Activated CD4-positive, alpha-beta memory T cell treated with anti-CD3 and anti-CD28 coated beads for 36 hours (primary cell): ENCODE measurements at regions not wholly inside any gene's neighbourhood (a gene's known extent, or its start where the extent isn't known, plus 50 kb on each side); places are given as distances from the start of the nearest gene placed in this dataset.
"Not testable (repeated sequence)": the region's sequence is repeated elsewhere in the genome, so short reads cannot be mapped to it uniquely, and the experiment has no call there.

Experiments
- CTCF ChIA-PET: fragments of 350-600 bp; sonication (Branson Sonifier 250); formaldehyde crosslinking; loops from one replicate; lab custom pipeline; 2021; ENCODE audit warnings: antibody characterized with exemption, inconsistent platforms; lab: Charles Lee
- POLR2A ChIA-PET: fragments of 350-600 bp; sonication (Branson Sonifier 250); formaldehyde crosslinking; loops from one replicate; lab custom pipeline; 2021; ENCODE audit warnings: antibody characterized with exemption; lab: Charles Lee
- DNase-seq: peaks from one replicate; pipeline ENCODE4 v3.0.0-alpha.2; 2020
- H3K27ac Mint-ChIP-seq: one replicate; pipeline ENCODE4 v1.8.0; 2021; ENCODE audit warnings: mixed read lengths
- H3K27me3 Mint-ChIP-seq: one replicate; pipeline ENCODE4 v1.8.0; 2021; ENCODE audit warnings: mixed read lengths
- H3K36me3 Mint-ChIP-seq: one replicate; pipeline ENCODE4 v1.8.0; 2021; ENCODE audit warnings: mixed read lengths
- H3K4me1 Mint-ChIP-seq: one replicate; pipeline ENCODE4 v1.8.0; 2021; ENCODE audit warnings: low read depth, mixed read lengths
- H3K4me3 Mint-ChIP-seq: one replicate; pipeline ENCODE4 v1.8.0; 2021; ENCODE audit warnings: mild to moderate bottlenecking, mixed read lengths
- H3K9me3 Mint-ChIP-seq: one replicate; pipeline ENCODE4 v1.8.0; 2021; ENCODE audit warnings: mixed read lengths
- intact Hi-C: fragments of 100-400 bp; cut with micrococcal nuclease; formaldehyde crosslinking; loops from one replicate; pipeline ENCODE4 v1.15.1; 2023

DNA sequence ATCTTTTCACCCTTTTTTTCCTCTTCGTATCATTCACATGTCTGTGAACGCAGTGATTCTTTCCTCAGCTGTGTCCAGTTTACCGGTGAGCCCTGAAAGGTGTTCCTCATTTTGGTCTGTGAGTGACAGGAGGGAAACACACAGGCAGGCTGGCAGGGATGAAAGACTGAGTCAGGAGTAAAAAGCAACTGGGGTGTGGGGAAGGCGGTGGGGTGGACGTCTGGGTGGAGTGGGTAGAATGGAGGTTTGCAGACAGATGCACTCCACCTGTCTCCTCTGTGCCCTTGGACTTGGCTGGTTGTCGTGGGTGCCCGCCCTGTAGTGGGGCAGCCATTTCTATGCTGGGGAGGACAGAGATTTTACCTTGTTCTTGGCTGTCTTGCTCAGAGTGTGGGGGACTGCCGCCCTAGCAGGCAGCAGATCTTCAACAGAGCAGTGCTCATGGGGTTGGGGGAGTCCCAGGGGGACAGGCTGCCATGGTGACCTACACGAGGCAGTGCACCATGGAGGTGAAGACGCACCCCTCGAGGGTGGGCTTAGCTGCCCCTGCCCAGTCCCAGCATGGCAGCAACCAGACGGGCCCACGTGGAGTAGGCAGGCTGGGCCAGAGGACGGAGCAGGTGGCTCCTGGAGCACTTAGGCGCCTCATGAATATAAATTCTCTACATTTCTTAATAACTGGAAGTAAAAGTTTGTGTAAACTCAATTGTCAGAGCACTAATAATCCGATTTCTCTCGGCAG is 603.7 kb downstream of the TBC1D22A start:
- DNase-seq: no peak
- peaks cover 3% of the 10 kb centered on the region for H3K27me3 Mint-ChIP-seq
- H3K9me3 Mint-ChIP-seq: peaks cover 15% of the 10 kb centered on the region
- H3K4me1 Mint-ChIP-seq: no peaks in the 10 kb centered on the region
- H3K36me3 Mint-ChIP-seq: no peaks in the 10 kb centered on the region
- no peak overlapping the region for H3K27ac Mint-ChIP-seq
- ChIA-PET POLR2A (no interaction called here), CTCF (no interaction called here)
- intact Hi-C loops: no loop called here
- no peak overlapping the region for H3K4me3 Mint-ChIP-seq

DNA sequence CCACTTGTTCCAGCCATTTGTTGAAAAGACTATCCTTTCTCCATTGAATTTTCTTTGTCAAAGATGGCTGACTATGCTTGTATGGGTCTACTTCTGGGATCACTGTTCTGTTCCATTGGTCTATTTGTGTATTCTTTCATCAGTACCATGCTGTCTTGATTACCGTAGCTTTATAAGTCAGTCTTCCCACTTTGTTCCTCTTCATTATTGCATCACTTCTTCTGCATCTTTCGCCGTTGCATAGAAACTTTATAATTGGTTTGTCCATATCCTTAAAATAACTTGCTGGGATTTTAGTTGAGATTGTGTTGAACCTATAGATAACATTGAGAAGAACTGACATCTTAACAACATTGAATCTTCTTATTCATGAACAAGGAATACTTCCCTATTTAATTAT is 598.8 kb downstream of the TBC1D22A start:
- Mint-ChIP-seq H3K4me3 (no peak overlapping the region), H3K4me1 (no peaks in the 10 kb centered on the region), H3K27ac (no peak overlapping the region), H3K9me3 (peaks cover 17% of the 10 kb centered on the region), H3K27me3 (peaks cover 3% of the 10 kb centered on the region), H3K36me3 (no peaks in the 10 kb centered on the region)
- DNase-seq: no peak
- POLR2A ChIA-PET: no interaction called here
- CTCF ChIA-PET: no interaction called here
- intact Hi-C loops: no loop called here

DNA sequence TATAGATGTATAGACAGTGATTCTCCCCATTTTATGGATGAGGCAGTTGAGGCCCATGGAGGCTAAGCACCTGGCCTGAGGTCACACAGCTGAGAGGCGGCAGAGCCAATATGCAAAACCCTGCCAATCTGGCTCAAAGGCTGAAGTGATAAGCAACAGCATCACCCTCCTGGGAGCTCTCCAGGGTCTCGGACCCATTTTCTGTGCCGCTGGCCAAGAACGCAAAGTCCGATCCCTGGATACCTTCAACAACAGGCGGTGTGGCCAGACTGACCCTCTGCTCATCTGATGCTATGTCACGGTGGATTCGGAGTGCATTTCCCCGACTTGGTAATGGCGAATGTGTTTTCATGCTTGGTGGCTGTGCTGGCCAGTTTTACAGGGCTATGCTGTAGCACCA is 595.0 kb downstream of the TBC1D22A start:
- POLR2A ChIA-PET: interaction anchor here (0.5 kb wide), 1 partner anchor 146 kb away, joined by 3 read pairs; no protein-coding TSS in a partner anchor
- H3K9me3 Mint-ChIP-seq: peaks cover 11% of the 10 kb centered on the region
- no peak overlapping the region for H3K4me3 Mint-ChIP-seq
- no peaks in the 10 kb centered on the region for H3K4me1 Mint-ChIP-seq
- H3K27ac Mint-ChIP-seq: no peak overlapping the region
- intact Hi-C loops: no loop called here
- H3K36me3 Mint-ChIP-seq: no peaks in the 10 kb centered on the region
- no peaks in the 10 kb centered on the region for H3K27me3 Mint-ChIP-seq
- no peak for DNase-seq
- CTCF ChIA-PET: no interaction called here

DNA sequence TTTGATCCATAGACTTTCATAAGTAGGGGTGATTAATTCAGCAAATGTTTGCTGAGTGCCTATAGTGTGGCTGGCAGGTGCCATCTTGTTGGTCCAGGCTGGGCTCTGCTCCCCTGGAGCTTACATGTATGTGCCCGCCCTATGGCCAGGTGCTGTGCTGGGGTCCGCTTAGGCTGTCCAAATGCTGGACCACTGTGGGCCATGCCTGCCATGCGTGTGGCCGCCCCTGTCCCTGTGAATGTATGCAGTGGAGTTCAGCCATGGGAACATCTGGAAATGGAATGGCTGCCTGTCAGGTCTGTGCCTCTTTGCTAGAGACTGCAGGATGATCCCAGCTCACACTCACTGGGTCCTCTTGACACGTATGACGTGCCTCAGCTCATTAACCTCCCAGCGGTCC is 594.6 kb downstream of the TBC1D22A start:
- Mint-ChIP-seq H3K9me3 (peaks cover 9% of the 10 kb centered on the region), H3K4me1 (no peaks in the 10 kb centered on the region), H3K4me3 (no peak overlapping the region), H3K27me3 (no peaks in the 10 kb centered on the region), H3K27ac (no peak overlapping the region), H3K36me3 (no peaks in the 10 kb centered on the region)
- intact Hi-C loops: no loop called here
- no peak for DNase-seq
- POLR2A ChIA-PET: interaction anchor here (0.5 kb wide), 1 partner anchor 146 kb away, joined by 3 read pairs; no protein-coding TSS in a partner anchor
- CTCF ChIA-PET: no interaction called here

DNA sequence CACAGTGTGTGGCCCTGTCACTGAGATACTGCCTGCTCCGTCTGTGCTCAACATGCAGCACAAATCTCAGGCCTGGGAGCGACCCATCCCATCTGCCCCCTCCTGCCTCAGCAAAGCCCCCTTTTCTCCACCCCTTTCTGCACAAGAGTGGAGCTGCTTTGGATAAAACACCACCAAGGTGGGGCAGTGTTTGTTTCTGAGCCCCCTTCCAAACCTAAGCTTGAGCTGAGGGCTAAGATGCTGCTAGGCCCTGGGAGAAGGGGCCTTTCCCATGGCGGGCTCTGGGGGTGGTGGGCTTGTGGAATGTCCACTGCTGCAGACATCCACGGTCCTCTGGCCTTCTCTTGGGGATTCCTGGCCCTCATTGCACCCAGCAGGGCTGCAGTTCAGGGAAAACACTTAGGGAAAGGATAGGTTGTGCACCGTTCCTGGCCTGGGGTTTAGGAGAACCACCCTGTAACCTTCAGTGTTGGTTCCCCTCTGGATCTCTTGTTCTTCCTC is 594.1 kb downstream of the TBC1D22A start:
- POLR2A ChIA-PET: no interaction called here
- intact Hi-C loops: no loop called here
- no peaks in the 10 kb centered on the region for H3K4me1 Mint-ChIP-seq
- peaks cover 5% of the 10 kb centered on the region for H3K9me3 Mint-ChIP-seq
- no peak overlapping the region for H3K4me3 Mint-ChIP-seq
- H3K27ac Mint-ChIP-seq: no peak overlapping the region
- CTCF ChIA-PET: no interaction called here
- peaks cover 3% of the 10 kb centered on the region for H3K27me3 Mint-ChIP-seq
- H3K36me3 Mint-ChIP-seq: no peaks in the 10 kb centered on the region
- DNase-seq: no peak

DNA sequence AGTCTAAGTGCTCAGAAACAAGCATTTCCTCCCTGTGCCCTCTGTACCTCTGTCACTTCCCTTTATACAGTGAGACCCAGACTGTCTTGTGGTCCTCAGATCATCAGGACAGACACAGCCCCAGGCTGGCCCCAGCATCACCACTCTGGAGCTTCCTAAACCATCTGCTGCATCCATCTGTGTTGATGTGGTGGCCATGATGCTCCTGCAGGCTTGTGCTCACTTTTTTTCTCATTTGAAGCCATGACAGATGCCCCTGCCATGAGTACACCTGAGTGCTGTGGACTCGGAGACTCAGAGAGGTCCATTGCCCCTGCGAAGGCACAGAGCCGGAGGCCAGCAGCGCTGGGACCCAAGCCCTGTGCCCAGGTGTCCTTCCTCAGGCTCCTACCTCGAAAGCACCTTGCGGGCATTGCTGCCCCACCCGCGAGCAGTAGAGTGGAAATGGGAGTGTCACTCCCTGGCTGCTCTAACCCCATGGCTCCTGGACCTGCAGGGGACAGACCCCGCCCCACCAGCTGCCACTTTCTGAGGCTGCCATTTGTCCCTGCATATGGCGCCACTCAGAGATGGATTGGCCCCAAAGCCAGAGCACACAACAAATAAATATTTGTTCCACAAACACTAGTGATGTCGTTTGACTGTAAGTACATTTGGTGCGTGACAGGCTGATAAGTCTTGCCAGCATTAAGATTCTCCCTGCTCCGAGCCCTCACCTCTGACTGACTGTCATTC is 593.5 kb downstream of the TBC1D22A start:
- CTCF ChIA-PET: no interaction called here
- no peaks in the 10 kb centered on the region for H3K4me1 Mint-ChIP-seq
- H3K9me3 Mint-ChIP-seq: no peaks in the 10 kb centered on the region
- peaks cover 4% of the 10 kb centered on the region for H3K27me3 Mint-ChIP-seq
- H3K36me3 Mint-ChIP-seq: no peaks in the 10 kb centered on the region
- POLR2A ChIA-PET: no interaction called here
- intact Hi-C loops: no loop called here
- no peak overlapping the region for H3K27ac Mint-ChIP-seq
- no peak for DNase-seq
- H3K4me3 Mint-ChIP-seq: no peak overlapping the region

DNA sequence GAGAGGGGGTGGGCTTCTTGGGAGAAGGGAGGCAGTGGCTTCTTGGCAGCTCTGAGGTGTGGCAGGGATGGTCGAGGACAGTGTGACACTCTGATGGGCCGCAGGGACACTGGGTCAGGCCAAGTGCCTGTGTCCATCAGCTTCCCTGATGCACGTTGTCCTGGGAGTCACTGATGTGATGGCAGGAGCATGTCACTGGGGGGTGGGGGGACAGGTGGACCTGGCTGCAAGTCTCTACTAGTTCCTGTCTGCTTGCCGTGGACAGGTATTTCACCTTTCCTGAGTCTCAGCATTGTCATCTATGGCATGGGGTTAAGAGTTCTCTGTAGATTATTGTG is 592.9 kb downstream of the TBC1D22A start:
- H3K9me3 Mint-ChIP-seq: no peaks in the 10 kb centered on the region

DNA sequence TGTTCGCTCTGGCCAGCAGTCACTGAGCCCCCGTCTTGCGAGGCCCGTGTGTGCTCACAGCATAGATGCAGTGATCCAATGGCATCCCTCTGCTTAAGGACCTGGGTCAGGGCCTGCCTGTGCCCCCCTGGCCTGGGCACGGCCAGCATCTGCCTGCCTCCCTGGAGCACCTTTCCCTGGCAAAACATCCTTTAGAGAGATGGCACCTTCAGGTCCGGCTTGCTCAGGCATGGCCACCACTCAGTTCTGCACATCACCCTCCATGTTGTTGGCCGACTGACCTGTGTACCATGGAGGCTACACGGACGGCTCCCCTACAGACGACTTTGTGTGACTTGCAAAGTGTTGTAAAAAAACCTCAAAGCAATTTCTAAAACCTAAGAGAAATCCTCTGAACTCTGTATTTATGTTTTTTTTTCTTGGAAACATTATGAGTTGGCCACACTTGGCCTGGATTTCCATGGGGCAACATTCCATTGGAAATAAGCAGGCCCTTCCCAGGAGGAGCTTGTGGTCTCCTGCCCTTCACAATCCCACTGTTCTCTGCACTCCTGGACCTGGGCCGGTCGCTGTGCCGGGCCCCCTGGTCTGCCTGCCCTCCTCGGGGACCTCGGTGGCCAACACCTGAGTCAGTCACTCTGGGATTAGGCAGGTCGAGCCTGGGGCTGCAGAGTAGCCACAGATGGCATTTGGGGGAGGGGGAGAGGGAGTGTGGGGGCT is 592.4 kb downstream of the TBC1D22A start:
- Mint-ChIP-seq H3K36me3 (no peaks in the 10 kb centered on the region), H3K9me3 (no peaks in the 10 kb centered on the region), H3K27me3 (peaks cover 7% of the 10 kb centered on the region), H3K4me3 (no peak overlapping the region), H3K27ac (no peak overlapping the region), H3K4me1 (no peaks in the 10 kb centered on the region)
- CTCF ChIA-PET: no interaction called here
- DNase-seq: no peak
- POLR2A ChIA-PET: no interaction called here
- intact Hi-C loops: no loop called here

More for the DNA sequence above, 592.9 kb downstream of the TBC1D22A start:
- ChIA-PET CTCF (no interaction called here), POLR2A (no interaction called here)
- Mint-ChIP-seq H3K27ac (no peak overlapping the region), H3K36me3 (no peaks in the 10 kb centered on the region), H3K27me3 (peaks cover 5% of the 10 kb centered on the region), H3K4me3 (no peak overlapping the region), H3K4me1 (no peaks in the 10 kb centered on the region)
- intact Hi-C loops: no loop called here
- DNase-seq: no peak

DNA sequence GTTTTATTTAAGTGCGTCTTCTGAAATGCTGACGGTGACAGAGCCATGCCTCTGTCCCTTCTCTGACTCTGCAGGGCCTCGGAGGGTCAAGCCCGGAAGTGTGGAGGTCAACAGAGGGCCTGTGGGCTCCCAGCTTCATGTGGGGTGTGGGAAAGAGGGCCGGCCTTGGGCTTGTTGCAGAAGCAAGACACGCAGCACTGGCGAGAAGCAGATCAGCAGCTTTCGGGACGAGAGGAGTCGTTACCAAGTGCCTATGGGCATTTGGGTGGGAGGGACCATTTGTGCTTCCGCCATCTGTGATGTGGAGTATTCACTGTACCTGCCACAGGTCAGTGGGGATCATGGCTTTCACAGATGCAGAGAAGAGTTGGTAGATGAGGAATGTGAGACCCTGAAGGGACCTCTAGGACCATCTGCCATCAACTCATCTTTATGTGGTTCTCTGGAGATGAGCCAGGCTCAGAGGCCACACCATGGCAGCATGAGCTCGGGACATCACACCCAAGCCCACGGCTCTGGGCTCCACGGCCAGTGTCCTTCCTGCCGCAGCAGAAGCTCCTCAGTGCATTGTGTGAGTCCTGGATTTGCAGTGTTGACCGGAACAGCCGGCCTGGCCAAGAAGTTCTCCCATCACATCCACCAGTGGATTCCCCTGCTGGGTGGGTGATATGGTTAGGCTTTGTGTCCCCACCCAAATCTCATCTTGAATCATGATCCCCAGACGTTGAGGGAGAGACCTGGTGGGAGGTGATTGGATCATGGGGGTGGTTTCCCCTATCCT is 590.7 kb downstream of the TBC1D22A start:
- Mint-ChIP-seq H3K27ac (no peak overlapping the region), H3K4me1 (no peaks in the 10 kb centered on the region), H3K4me3 (no peak overlapping the region), H3K9me3 (no peaks in the 10 kb centered on the region), H3K27me3 (peaks cover 7% of the 10 kb centered on the region), H3K36me3 (no peaks in the 10 kb centered on the region)
- intact Hi-C loops: no loop called here
- ChIA-PET POLR2A (no interaction called here), CTCF (no interaction called here)
- no peak for DNase-seq

DNA sequence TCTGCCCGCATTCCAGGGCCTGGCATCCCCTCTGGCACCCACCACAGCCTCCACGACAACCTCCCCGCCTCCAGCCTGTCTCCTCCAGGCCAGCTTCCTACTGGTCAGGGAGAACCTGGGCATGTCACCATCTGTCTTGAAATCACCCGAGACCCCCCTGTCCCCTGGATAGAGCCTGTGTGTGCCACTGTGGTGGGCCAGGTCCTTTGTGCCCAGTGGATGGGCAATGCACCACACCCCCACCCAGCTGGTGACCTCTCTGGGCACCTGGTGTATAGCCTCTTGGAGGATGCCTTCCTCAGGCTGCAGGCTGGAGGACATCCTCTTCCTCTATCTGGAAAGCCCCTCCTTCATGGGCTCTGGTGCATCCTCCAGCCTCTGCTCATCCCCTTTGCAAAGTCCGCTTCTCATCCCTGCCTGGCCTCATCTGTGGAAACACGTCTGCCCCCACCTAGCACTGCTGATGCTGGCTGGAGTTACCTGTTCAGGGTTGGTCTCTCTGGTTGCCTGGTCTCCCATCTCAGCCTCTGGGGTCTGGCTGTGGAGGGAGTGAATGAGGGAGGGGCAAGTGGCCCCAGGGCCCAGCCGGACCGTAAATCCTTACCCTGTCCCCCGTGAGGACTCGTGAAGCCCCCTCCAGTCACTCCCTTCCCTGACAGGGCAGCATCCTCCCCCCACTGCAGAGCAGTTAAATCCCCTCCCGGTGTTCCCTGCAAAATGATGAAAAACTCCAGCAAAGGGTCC is 589.6 kb downstream of the TBC1D22A start:
- H3K4me3 Mint-ChIP-seq: no peak overlapping the region
- no peak for DNase-seq
- ChIA-PET CTCF (no interaction called here), POLR2A (no interaction called here)
- intact Hi-C loops: no loop called here
- no peaks in the 10 kb centered on the region for H3K36me3 Mint-ChIP-seq
- H3K9me3 Mint-ChIP-seq: no peaks in the 10 kb centered on the region
- H3K27ac Mint-ChIP-seq: no peak overlapping the region
- no peaks in the 10 kb centered on the region for H3K4me1 Mint-ChIP-seq
- H3K27me3 Mint-ChIP-seq: peaks cover 7% of the 10 kb centered on the region

DNA sequence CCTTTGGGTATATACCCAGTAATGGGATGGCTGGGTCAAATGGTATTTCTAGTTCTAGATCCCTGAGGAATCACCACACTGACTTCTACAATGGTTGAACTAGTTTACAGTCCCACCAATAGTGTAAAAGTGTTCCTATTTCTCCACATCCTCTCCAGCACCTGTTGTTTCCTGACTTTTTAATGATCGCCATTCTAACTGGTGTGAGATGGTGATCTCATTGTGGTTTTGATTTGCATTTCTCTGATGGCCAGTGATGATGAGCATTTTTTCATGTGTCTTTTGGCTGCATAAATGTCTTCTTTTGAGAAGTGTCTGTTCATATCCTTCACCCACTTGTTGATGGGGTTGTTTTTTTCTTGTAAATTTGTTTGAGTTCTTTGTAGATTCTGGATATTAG is 583.8 kb downstream of the TBC1D22A start:
- intact Hi-C loops, H3K4me1 Mint-ChIP-seq, POLR2A ChIA-PET, H3K4me3 Mint-ChIP-seq, H3K9me3 Mint-ChIP-seq, CTCF ChIA-PET, H3K27ac Mint-ChIP-seq, H3K27me3 Mint-ChIP-seq, H3K36me3 Mint-ChIP-seq, DNase-seq: not testable (repeated sequence)
